Duodenal mucosa (tissue), 2 donors: ENCODE measurements at regions not wholly inside any gene's neighbourhood (a gene's known extent, or its start where the extent isn't known, plus 50 kb on each side); places are given as distances from the start of the nearest gene placed in this dataset.

Source experiments
- H3K27ac ChIP-seq: one replicate; pipeline ENCODE4 v1.7.0; 2013; ENCODE audit warnings: low read depth, low read length
- H3K27me3 ChIP-seq, 2 donors: one replicate each; pipeline ENCODE4 v1.7.0; 2013; ENCODE audit warnings: low read length in 2 of 2, control low read depth in 1 of 2; ENCODE audit not compliant: insufficient read depth in 2 of 2, control insufficient read depth in 1 of 2
- H3K36me3 ChIP-seq, 2 donors: one replicate each; pipeline ENCODE4 v1.7.0; 2013; ENCODE audit warnings: low read length in 2 of 2, control low read depth in 1 of 2; ENCODE audit not compliant: insufficient read depth in 2 of 2, control insufficient read depth in 1 of 2
- H3K4me1 ChIP-seq, 2 donors: one replicate each; pipeline ENCODE4 v1.7.0; 2013; ENCODE audit warnings: low read length in 2 of 2, control low read depth in 1 of 2; ENCODE audit not compliant: insufficient read depth in 2 of 2, control insufficient read depth in 1 of 2
- H3K4me3 ChIP-seq, 2 donors: one replicate each; pipeline ENCODE4 v1.7.0; 2013; ENCODE audit warnings: low read length in 2 of 2, low read depth in 1 of 2
- H3K9ac ChIP-seq, 2 donors: one replicate each; pipeline ENCODE4 v1.7.0; 2013; ENCODE audit warnings: low read length in 2 of 2, low read depth in 1 of 2
- H3K9me3 ChIP-seq, 2 donors: one replicate each; pipeline ENCODE4 v1.7.0; 2013; ENCODE audit warnings: low read length in 2 of 2, control low read depth in 1 of 2; ENCODE audit not compliant: control insufficient read depth in 1 of 2

DNA sequence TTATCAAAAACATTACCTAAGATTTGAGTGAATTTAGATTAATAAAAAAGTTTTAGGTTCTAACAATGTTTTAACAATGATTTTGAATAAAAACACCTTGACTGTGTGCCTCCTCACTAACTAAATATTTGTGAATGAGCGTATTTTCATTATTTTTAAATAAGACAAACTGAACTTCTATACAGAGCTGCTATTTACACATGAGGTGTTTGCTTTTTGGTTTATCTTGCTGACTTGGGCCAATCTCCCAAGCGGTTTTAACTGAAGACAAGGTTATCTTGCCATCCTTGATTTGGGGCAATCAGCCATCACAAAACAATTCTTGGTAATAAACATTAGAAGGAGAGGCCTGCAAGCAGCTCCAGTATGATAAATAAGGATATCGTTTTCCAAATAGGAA, 108.2 kb upstream of the NRIP1 start:
- H3K4me1 ChIP-seq: peaks cover 4 to 6% of the 10 kb centered on the region in 2 donors
- H3K4me3 ChIP-seq: no peak overlapping the region
- H3K9me3 ChIP-seq: no peaks in the 10 kb centered on the region
- H3K9ac ChIP-seq: no peak overlapping the region
- no peaks in the 10 kb centered on the region for H3K36me3 ChIP-seq
- H3K27ac ChIP-seq: no peak overlapping the region
- H3K27me3 ChIP-seq: no peaks in the 10 kb centered on the region

DNA sequence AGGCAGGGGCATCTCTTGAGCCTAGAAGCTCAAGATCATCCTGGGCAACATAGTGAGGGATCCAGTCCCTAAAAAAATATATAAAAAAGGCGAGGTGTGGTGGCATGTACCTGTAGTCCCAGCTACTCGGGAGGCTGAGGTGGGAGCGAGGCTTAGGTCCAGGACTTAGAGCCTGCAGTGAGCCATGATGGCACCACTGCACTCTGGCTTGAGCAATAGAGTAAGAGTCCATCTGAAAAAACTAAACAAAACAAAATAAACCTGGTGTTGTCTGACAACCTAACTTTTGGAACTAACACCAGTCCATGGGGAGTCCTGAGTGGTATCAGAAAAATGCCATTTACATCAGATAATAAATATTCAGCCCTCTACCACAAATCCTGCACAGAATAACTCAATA, 110.1 kb upstream of the NRIP1 start:
- H3K36me3 ChIP-seq: no peaks in the 10 kb centered on the region
- no peak overlapping the region for H3K4me3 ChIP-seq
- H3K9ac ChIP-seq: no peak overlapping the region
- H3K9me3 ChIP-seq: no peaks in the 10 kb centered on the region
- peaks cover 4 to 6% of the 10 kb centered on the region in 2 donors for H3K4me1 ChIP-seq
- no peaks in the 10 kb centered on the region for H3K27me3 ChIP-seq
- no peak overlapping the region for H3K27ac ChIP-seq

DNA sequence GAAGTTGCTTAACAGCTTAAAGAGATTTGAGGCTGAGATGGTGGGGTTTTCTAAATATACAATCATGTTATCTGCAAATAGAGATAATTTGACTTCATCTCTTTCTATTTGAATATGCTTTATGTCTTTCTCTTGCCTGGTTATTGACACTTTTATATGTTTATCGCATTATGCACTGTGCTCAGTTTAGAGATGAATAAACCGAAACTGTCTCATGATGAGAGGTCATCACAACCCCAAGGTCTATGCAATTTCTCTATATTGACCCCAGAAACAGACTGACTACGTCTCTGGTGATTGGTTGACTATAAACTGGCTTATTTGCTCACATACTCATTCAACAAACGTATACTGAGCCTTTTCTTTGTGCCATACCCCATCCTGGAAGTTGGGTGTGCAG, 117.9 kb upstream of the NRIP1 start:
- Histone ChIP-seq H3K9me3 (no peaks in the 10 kb centered on the region), H3K27me3 (no peaks in the 10 kb centered on the region), H3K9ac (no peak overlapping the region), H3K4me3 (no peak overlapping the region), H3K27ac (no peak overlapping the region), H3K36me3 (no peaks in the 10 kb centered on the region), H3K4me1 (no peaks in the 10 kb centered on the region)

DNA sequence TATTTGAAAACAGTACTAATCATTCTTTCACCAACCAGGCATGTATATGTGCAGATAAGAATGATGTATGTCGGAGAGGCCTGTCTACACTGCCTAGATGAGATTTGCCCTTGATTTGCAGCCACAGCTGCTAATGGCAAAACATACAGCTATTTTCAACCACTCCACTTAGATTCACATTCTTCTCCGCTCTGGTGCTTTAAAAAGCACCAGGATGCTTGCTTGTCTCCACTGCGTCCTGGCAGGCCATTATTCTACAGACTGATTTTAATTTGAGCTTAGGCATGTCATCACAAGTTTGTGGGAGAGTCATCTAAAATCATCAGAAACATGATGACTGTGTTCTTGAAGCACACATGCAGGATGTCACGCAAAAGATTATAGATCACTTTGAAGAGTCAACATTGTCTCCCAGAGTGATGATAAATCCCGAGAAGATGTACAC, 119.0 kb upstream of the NRIP1 start:
- no peaks in the 10 kb centered on the region for H3K4me1 ChIP-seq
- H3K27me3 ChIP-seq: no peaks in the 10 kb centered on the region
- H3K4me3 ChIP-seq: no peak overlapping the region
- H3K9ac ChIP-seq: no peak overlapping the region
- no peaks in the 10 kb centered on the region for H3K9me3 ChIP-seq
- no peaks in the 10 kb centered on the region for H3K36me3 ChIP-seq
- H3K27ac ChIP-seq: no peak overlapping the region

DNA sequence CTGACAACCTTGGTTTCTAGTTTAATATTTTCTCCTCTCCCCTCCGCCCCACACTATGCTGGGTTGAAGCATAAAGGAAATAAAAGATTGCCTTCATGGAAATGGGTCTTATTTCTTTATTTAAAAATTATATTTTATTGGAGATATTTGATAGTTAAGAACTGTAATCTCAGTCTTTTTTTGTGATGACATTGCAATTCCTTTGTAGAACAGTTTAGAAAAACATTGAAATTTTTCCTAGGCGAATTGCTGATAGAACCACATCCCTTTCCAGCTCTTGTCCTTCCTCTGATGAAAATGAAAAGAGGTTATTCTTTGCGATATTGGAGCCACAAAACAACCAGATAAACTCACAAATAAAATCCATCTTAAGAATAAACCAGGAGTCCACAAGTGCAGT, 125.6 kb upstream of the NRIP1 start:
- no peak overlapping the region for H3K9ac ChIP-seq
- H3K27ac ChIP-seq: no peak overlapping the region
- no peak overlapping the region for H3K4me3 ChIP-seq
- H3K36me3 ChIP-seq: no peaks in the 10 kb centered on the region
- no peaks in the 10 kb centered on the region for H3K27me3 ChIP-seq
- peaks cover 0 to under 1% of the 10 kb centered on the region in 2 donors for H3K4me1 ChIP-seq
- no peaks in the 10 kb centered on the region for H3K9me3 ChIP-seq

DNA sequence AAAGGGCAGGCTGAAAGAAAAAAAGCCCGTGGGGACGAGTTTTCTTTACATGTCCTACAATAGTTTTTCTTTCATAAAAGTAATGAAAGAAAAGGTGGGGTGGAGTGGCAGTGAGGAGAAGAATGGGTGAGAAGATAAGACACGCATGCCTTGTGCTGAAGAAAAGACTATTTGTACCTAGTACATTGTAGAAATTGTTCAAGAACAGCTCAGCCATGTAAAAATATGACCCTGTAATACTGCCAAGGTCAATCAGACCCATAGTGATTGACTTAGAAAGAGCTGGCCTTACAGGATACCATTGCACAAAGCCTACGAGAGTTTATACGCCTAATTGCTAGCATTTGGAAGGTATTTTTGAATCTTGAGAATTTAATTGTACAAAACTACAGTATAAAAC, 126.0 kb upstream of the NRIP1 start:
- no peaks in the 10 kb centered on the region for H3K36me3 ChIP-seq
- H3K27ac ChIP-seq: no peak overlapping the region
- H3K27me3 ChIP-seq: no peaks in the 10 kb centered on the region
- H3K4me3 ChIP-seq: no peak overlapping the region
- peaks cover 0 to 5% of the 10 kb centered on the region in 2 donors for H3K4me1 ChIP-seq
- H3K9ac ChIP-seq: no peak overlapping the region
- H3K9me3 ChIP-seq: no peaks in the 10 kb centered on the region

DNA sequence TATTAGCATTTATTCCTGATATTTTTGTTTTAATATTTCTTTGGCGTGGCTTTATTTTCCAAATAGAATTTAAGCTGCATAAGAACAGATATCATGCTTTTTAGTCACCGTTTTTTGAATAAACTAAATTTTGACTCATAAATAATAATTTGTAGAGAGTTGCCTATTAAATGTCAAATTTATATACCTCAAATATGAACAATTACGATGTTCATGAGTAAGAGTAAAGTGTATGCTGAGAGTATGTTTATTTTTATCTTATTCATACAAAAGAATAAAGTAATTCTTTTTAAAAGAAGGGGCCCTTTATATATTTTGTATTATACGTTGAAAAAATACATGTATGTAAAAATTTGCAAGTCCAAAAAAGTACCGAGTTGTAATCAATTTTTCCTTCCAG, 126.5 kb upstream of the NRIP1 start:
- peaks cover 0 to 7% of the 10 kb centered on the region in 2 donors for H3K4me1 ChIP-seq
- no peak overlapping the region for H3K27ac ChIP-seq
- no peaks in the 10 kb centered on the region for H3K27me3 ChIP-seq
- no peaks in the 10 kb centered on the region for H3K9me3 ChIP-seq
- no peaks in the 10 kb centered on the region for H3K36me3 ChIP-seq
- no peak overlapping the region for H3K4me3 ChIP-seq
- no peak overlapping the region for H3K9ac ChIP-seq

DNA sequence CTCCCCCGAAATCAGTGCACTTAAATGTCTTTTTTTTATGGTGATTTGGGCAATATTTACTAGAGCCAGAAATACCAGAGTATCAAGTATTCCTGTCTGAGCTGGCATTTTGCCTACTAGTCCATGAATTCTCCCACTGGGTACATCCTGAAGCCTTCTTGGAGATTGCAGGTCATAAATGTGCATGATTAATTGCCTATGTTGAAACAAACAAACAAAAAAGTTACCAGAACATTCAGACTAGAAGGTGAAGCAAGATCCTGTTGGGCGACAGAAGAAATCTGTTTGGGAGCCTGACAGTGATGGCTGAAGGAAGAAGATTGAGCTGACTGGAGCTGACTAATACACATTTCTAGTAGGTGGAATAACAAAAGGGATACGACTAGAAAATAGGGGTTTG, 127.4 kb upstream of the NRIP1 start:
- H3K4me1 ChIP-seq: peaks cover 0 to 7% of the 10 kb centered on the region in 2 donors
- H3K9me3 ChIP-seq: no peaks in the 10 kb centered on the region
- H3K9ac ChIP-seq: no peak overlapping the region
- H3K27ac ChIP-seq: no peak overlapping the region
- no peak overlapping the region for H3K4me3 ChIP-seq
- H3K27me3 ChIP-seq: no peaks in the 10 kb centered on the region
- no peaks in the 10 kb centered on the region for H3K36me3 ChIP-seq

DNA sequence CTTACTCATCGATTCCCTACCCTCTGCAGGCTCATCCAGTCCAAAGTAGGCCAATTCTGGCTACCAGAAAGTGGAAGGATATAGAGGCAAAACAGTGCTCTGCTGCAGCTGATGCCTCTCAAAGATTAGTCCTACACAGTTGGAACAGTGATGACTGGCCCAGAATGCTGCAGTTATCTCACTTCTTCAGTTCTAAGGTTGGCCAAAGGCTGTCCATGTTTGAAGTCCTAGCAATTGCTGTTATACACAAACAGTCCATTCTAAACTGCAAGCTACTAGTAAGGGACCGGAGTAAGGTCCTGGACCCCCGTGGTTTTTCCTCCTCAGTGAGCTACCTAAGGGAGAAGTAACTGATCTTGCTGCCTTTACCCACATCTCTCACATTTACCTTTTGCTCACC, 129.1 kb upstream of the NRIP1 start:
- no peaks in the 10 kb centered on the region for H3K27me3 ChIP-seq
- H3K36me3 ChIP-seq: no peaks in the 10 kb centered on the region
- H3K4me3 ChIP-seq: no peak overlapping the region
- no peak overlapping the region for H3K27ac ChIP-seq
- no peak overlapping the region for H3K9ac ChIP-seq
- H3K9me3 ChIP-seq: no peaks in the 10 kb centered on the region
- H3K4me1 ChIP-seq: peaks cover 0 to 7% of the 10 kb centered on the region in 2 donors

DNA sequence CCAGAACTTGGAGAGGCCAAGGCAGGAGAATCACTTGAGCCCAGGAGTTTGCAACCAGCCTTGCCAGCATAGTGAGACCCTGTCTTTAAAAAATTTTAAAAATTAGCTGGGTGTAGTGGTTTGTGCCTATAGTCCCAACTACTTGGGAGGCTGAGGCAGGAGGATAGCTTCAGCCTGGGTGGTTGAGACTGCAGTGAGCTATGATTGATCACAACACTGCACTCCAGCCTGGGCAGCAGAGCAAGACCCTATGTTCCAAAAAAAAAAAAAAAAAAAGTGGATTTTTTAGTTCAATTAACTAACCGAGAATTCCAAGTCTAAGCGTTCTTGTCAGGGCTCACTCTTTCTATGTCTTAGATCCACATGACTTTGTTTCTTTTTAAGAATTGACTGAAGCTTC, 130.3 kb upstream of the NRIP1 start:
- Histone ChIP-seq H3K4me3 (no peak overlapping the region), H3K9ac (no peak overlapping the region), H3K36me3 (no peaks in the 10 kb centered on the region), H3K9me3 (no peaks in the 10 kb centered on the region), H3K27me3 (no peaks in the 10 kb centered on the region), H3K4me1 (peaks cover 0 to 7% of the 10 kb centered on the region in 2 donors), H3K27ac (no peak overlapping the region)

DNA sequence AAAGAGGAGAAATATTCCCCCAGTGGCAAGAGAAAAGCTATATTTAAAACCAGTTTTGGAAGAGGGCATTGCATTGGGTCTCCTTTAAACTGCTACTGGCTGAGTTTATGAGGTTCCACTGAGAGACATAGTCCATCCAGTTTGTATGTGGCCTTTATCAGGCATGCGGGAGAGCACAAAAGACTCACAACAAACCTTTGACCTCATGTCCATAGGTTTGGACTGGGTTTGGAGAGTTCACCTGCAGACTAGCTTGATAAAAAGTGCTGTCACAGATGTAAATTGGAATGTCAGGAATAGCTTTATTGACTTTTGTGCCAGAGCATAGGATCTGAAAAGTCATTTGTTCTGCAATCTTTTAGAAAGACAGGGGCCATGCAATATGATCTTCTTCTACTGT, 131.0 kb upstream of the NRIP1 start:
- H3K9me3 ChIP-seq: no peaks in the 10 kb centered on the region
- no peak overlapping the region for H3K27ac ChIP-seq
- H3K4me3 ChIP-seq: peak overlapping the region in 1 of 2 donors; percentile 7
- H3K27me3 ChIP-seq: no peaks in the 10 kb centered on the region
- peaks cover 0 to 7% of the 10 kb centered on the region in 2 donors for H3K4me1 ChIP-seq
- H3K9ac ChIP-seq: no peak overlapping the region
- H3K36me3 ChIP-seq: no peaks in the 10 kb centered on the region
